Loucy (cell line): ENCODE measurements at regions not wholly inside any gene's neighbourhood (a gene's known extent, or its start where the extent isn't known, plus 50 kb on each side); places are given as distances from the start of the nearest gene placed in this dataset.

Experiments
- EZH2phosphoT487 ChIP-seq: fragments of 200-600 bp; IDR thresholded peaks from 2 replicates; pipeline ENCODE4 v1.6.1; 2018; ENCODE audit warnings: antibody characterized with exemption, mild to moderate bottlenecking, moderate library complexity, borderline replicate concordance
- TF ChIP-seq, protein P1 (sequence below): fragments of 200-600 bp; sonication (generic); conservative IDR thresholded peaks from 2 replicates; pipeline ENCODE4 v1.5.1; 2014; ENCODE audit warnings: mild to moderate bottlenecking, antibody characterized with exemption, low read length

GRCh38 chr4:134529629-134530028 is 328.0 kb upstream of the PABPC4L start:
- TF ChIP-seq, protein P1, sequence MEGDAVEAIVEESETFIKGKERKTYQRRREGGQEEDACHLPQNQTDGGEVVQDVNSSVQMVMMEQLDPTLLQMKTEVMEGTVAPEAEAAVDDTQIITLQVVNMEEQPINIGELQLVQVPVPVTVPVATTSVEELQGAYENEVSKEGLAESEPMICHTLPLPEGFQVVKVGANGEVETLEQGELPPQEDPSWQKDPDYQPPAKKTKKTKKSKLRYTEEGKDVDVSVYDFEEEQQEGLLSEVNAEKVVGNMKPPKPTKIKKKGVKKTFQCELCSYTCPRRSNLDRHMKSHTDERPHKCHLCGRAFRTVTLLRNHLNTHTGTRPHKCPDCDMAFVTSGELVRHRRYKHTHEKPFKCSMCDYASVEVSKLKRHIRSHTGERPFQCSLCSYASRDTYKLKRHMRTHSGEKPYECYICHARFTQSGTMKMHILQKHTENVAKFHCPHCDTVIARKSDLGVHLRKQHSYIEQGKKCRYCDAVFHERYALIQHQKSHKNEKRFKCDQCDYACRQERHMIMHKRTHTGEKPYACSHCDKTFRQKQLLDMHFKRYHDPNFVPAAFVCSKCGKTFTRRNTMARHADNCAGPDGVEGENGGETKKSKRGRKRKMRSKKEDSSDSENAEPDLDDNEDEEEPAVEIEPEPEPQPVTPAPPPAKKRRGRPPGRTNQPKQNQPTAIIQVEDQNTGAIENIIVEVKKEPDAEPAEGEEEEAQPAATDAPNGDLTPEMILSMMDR: no peak
- no peak for TF ChIP-seq EZH2phosphoT487
